Hepatocyte (in vitro differentiated cells): ENCODE measurements at regions not wholly inside any gene's neighbourhood (a gene's known extent, or its start where the extent isn't known, plus 50 kb on each side); places are given as distances from the start of the nearest gene placed in this dataset.

Experiments used
- DNase-seq: peaks from one replicate; pipeline ENCODE4 v3.0.0-alpha.2; 2016; ENCODE audit warnings: low spot score
- H2AFZ ChIP-seq: fragments of 200-600 bp; sonication (generic); 2 replicates; pipeline ENCODE4 v1.6.0; 2016; ENCODE audit warnings: antibody characterized with exemption, mild to moderate bottlenecking
- H3K27ac ChIP-seq: fragments of 200-600 bp; sonication (generic); 2 replicates; pipeline ENCODE4 v1.5.1; 2016; ENCODE audit warnings: mild to moderate bottlenecking
- H3K27me3 ChIP-seq: fragments of 200-600 bp; sonication (generic); 2 replicates; pipeline ENCODE4 v1.6.1; 2016
- H3K36me3 ChIP-seq: fragments of 200-600 bp; sonication (generic); replicated peaks from 2 replicates; pipeline ENCODE4 v1.5.1; 2016; ENCODE audit warnings: low read depth; ENCODE audit not compliant: insufficient read depth
- H3K4me1 ChIP-seq: fragments of 200-600 bp; sonication (generic); 2 replicates; pipeline ENCODE4 v1.5.1; 2016; ENCODE audit warnings: mild to moderate bottlenecking, moderate library complexity; ENCODE audit not compliant: insufficient read depth
- H3K4me2 ChIP-seq: fragments of 200-600 bp; sonication (generic); 2 replicates; pipeline ENCODE4 v1.6.0; 2016
- H3K4me3 ChIP-seq: fragments of 200-600 bp; sonication (generic); 2 replicates; pipeline ENCODE4 v1.5.1; 2016; ENCODE audit warnings: mild to moderate bottlenecking
- H3K79me2 ChIP-seq: fragments of 200-600 bp; sonication (generic); 2 replicates; pipeline ENCODE4 v1.6.0; 2017; ENCODE audit warnings: mild to moderate bottlenecking
- H3K9me2 ChIP-seq: fragments of 200-600 bp; sonication (generic); replicated peaks from 2 replicates; pipeline ENCODE4 v1.6.0; 2017; ENCODE audit warnings: mild to moderate bottlenecking; ENCODE audit not compliant: insufficient read depth
- H3K9me3 ChIP-seq: fragments of 200-600 bp; sonication (generic); 2 replicates; pipeline ENCODE4 v1.5.1; 2016; ENCODE audit warnings: low read depth, mild to moderate bottlenecking
- H4K20me1 ChIP-seq: fragments of 200-600 bp; sonication (generic); 2 replicates; pipeline ENCODE4 v1.6.0; 2016; ENCODE audit warnings: mild to moderate bottlenecking; ENCODE audit not compliant: insufficient read depth, poor library complexity, severe bottlenecking
- CTCF ChIP-seq: fragments of 200-600 bp; sonication (generic); IDR thresholded peaks from 2 replicates; pipeline ENCODE4 v1.5.1; 2016; ENCODE audit warnings: antibody characterized with exemption, mild to moderate bottlenecking; ENCODE audit not compliant: poor library complexity
- EZH2 ChIP-seq: fragments of 200-600 bp; sonication (generic); IDR thresholded peaks from 2 replicates; pipeline ENCODE4 v1.6.1; 2016; ENCODE audit warnings: antibody characterized with exemption, mild to moderate bottlenecking, borderline replicate concordance
- EZH2phosphoT487 ChIP-seq: fragments of 200-600 bp; sonication (generic); IDR thresholded peaks from one replicate; pipeline ENCODE4 v1.6.1; 2018; ENCODE audit warnings: antibody characterized with exemption, mild to moderate bottlenecking, low read depth, moderate library complexity; ENCODE audit not compliant: unreplicated experiment, severe bottlenecking
- WGBS: methylation state at CpG from one replicate; pipeline ENCODE4 v1.1.6; 2016; ENCODE audit warnings: low lambda C conversion rate; ENCODE audit errors: missing lambda C conversion rate; 5-methylcytosine and 5-hydroxymethylcytosine counted together

- WGBS: 72% methylated on average over 26 of the region's 26 CpGs
- H3K27ac ChIP-seq: no peak overlapping the region
- no peaks in the 10 kb centered on the region for H3K27me3 ChIP-seq
- no peak overlapping the region for H2AFZ ChIP-seq
- no peaks in the 10 kb centered on the region for H3K36me3 ChIP-seq
- H3K79me2 ChIP-seq: no peaks in the 10 kb centered on the region
- H3K9me2 ChIP-seq: no peaks in the 10 kb centered on the region
- no peak overlapping the region for H3K4me2 ChIP-seq
- TF ChIP-seq EZH2 (no peak), EZH2phosphoT487 (no peak), CTCF (no peak)
- no peak for DNase-seq
- no peaks in the 10 kb centered on the region for H4K20me1 ChIP-seq
- no peak overlapping the region for H3K4me3 ChIP-seq
- no peaks in the 10 kb centered on the region for H3K9me3 ChIP-seq
- no peaks in the 10 kb centered on the region for H3K4me1 ChIP-seq
These were observed 90.7 kb upstream of the GPC3 start for GRCh38 chrX:134075894-134076718.

GRCh38 chrX:134095366-134095765 is 110.0 kb upstream of the GPC3 start:
- H4K20me1 ChIP-seq: no peaks in the 10 kb centered on the region
- no peak overlapping the region for H3K27ac ChIP-seq
- H3K9me2 ChIP-seq: no peaks in the 10 kb centered on the region
- no peak for DNase-seq
- no peaks in the 10 kb centered on the region for H3K36me3 ChIP-seq
- no peaks in the 10 kb centered on the region for H3K9me3 ChIP-seq
- H3K79me2 ChIP-seq: no peaks in the 10 kb centered on the region
- H3K27me3 ChIP-seq: no peaks in the 10 kb centered on the region
- no peaks in the 10 kb centered on the region for H3K4me1 ChIP-seq
- TF ChIP-seq CTCF: no peak
- TF ChIP-seq EZH2: no peak
- no peak for TF ChIP-seq EZH2phosphoT487
- H2AFZ ChIP-seq: no peak overlapping the region
- H3K4me3 ChIP-seq: no peak overlapping the region
- no peak overlapping the region for H3K4me2 ChIP-seq

GRCh38 chrX:134101636-134102035 is 116.2 kb upstream of the GPC3 start:
- Histone ChIP-seq H3K27ac (no peak overlapping the region), H3K4me3 (no peak overlapping the region), H3K4me2 (no peak overlapping the region), H3K27me3 (no peaks in the 10 kb centered on the region), H2AFZ (no peak overlapping the region), H3K9me2 (no peaks in the 10 kb centered on the region), H3K36me3 (no peaks in the 10 kb centered on the region), H4K20me1 (no peaks in the 10 kb centered on the region), H3K79me2 (no peaks in the 10 kb centered on the region), H3K4me1 (no peaks in the 10 kb centered on the region), H3K9me3 (no peaks in the 10 kb centered on the region)
- TF ChIP-seq EZH2phosphoT487 (no peak), EZH2 (no peak), CTCF (no peak)
- DNase-seq: no peak

GRCh38 chrX:134115270-134115669 is 121.7 kb upstream of the CCDC160 start:
- H2AFZ ChIP-seq: no peak overlapping the region
- no peaks in the 10 kb centered on the region for H3K9me3 ChIP-seq
- no peak for TF ChIP-seq CTCF
- TF ChIP-seq EZH2phosphoT487: no peak
- no peak for TF ChIP-seq EZH2
- H3K27me3 ChIP-seq: no peaks in the 10 kb centered on the region
- no peak overlapping the region for H3K4me3 ChIP-seq
- H3K4me2 ChIP-seq: no peak overlapping the region
- 60% methylated on average over 3 of the region's 3 CpGs for WGBS
- no peak for DNase-seq
- no peaks in the 10 kb centered on the region for H3K9me2 ChIP-seq
- H4K20me1 ChIP-seq: no peaks in the 10 kb centered on the region
- H3K27ac ChIP-seq: no peak overlapping the region
- H3K4me1 ChIP-seq: no peaks in the 10 kb centered on the region
- H3K79me2 ChIP-seq: no peaks in the 10 kb centered on the region
- no peaks in the 10 kb centered on the region for H3K36me3 ChIP-seq
